Panc1 (cell line): ENCODE measurements at regions not wholly inside any gene's neighbourhood (a gene's known extent, or its start where the extent isn't known, plus 50 kb on each side); places are given as distances from the start of the nearest gene placed in this dataset.
"Not testable (repeated sequence)": the region's sequence is repeated elsewhere in the genome, so short reads cannot be mapped to it uniquely, and the experiment has no call there.

ENCODE experiments used
- POLR2AphosphoS5 ChIP-seq: IDR thresholded peaks from 2 replicates; pipeline ENCODE4 v1.6.1; 2012; ENCODE audit warnings: mild to moderate bottlenecking, low read depth, low read length, moderate library complexity
- REST ChIP-seq, 2 experiments: IDR thresholded peaks; 2 replicates each; pipeline ENCODE4 v1.6.1; 2011 to 2012; ENCODE audit warnings: low read depth in 2 of 2, control low read depth in 1 of 2, low read length in 1 of 2, mild to moderate bottlenecking in 1 of 2, moderate library complexity in 1 of 2; ENCODE audit not compliant: insufficient read depth in 1 of 2
- SIN3A ChIP-seq: IDR thresholded peaks from 2 replicates; pipeline ENCODE4 v1.6.1; 2012; ENCODE audit warnings: low read depth, mild to moderate bottlenecking, low read length, moderate library complexity, borderline replicate concordance; ENCODE audit not compliant: insufficient read depth
- TF ChIP-seq, protein P1 (sequence below): fragments of 450-650 bp; IDR thresholded peaks from 2 replicates; pipeline ENCODE4 v1.5.1; 2017; ENCODE audit warnings: mild to moderate bottlenecking

- TF ChIP-seq POLR2AphosphoS5; REST (IDR thresholded peaks at IDR 0.05; ENCODE audit: insufficient read depth in 1 of 2, low read depth in 2 of 2, low read length in 1 of 2); SIN3A: not testable (repeated sequence)
- TF ChIP-seq, protein P1, sequence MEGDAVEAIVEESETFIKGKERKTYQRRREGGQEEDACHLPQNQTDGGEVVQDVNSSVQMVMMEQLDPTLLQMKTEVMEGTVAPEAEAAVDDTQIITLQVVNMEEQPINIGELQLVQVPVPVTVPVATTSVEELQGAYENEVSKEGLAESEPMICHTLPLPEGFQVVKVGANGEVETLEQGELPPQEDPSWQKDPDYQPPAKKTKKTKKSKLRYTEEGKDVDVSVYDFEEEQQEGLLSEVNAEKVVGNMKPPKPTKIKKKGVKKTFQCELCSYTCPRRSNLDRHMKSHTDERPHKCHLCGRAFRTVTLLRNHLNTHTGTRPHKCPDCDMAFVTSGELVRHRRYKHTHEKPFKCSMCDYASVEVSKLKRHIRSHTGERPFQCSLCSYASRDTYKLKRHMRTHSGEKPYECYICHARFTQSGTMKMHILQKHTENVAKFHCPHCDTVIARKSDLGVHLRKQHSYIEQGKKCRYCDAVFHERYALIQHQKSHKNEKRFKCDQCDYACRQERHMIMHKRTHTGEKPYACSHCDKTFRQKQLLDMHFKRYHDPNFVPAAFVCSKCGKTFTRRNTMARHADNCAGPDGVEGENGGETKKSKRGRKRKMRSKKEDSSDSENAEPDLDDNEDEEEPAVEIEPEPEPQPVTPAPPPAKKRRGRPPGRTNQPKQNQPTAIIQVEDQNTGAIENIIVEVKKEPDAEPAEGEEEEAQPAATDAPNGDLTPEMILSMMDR, result not testable (repeated sequence)
Observed at GRCh38 chr14:59026640-59027039, 161.8 kb upstream of the DAAM1 start.
